Loucy (cell line): ENCODE measurements at regions not wholly inside any gene's neighbourhood (a gene's known extent, or its start where the extent isn't known, plus 50 kb on each side); places are given as distances from the start of the nearest gene placed in this dataset.

Experiments used
- EZH2phosphoT487 ChIP-seq: fragments of 200-600 bp; IDR thresholded peaks from 2 replicates; pipeline ENCODE4 v1.6.1; 2018; ENCODE audit warnings: antibody characterized with exemption, mild to moderate bottlenecking, moderate library complexity, borderline replicate concordance
- TF ChIP-seq, protein P1 (sequence below): fragments of 200-600 bp; sonication (generic); conservative IDR thresholded peaks from 2 replicates; pipeline ENCODE4 v1.5.1; 2014; ENCODE audit warnings: mild to moderate bottlenecking, antibody characterized with exemption, low read length

DNA sequence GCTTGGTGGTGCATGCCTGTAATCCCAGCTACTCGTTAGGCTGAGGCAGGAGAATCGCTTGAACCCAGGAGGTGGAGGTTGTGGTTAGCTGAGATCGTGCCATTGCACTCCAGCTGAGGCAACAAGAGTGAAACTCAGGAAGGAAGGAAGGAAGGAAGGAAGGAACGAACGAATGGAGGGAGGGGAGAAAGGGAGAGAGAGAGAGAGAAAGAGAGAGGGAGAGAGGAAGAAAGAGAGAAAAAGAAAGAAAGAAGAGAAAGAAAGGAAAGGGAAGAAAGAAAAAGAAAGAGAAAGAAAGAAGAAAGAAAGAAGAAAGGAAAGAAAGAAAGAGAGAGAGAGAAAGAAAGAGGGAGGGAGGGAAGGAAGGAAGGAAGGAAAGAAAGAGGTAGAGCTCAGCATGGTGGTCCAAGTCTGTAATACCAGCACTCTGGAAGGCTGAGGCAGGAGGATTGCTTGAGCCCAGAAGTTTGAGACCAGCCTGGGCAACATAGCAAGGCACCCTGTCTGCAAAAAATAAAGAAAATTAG, 81.9 kb downstream of the P2RY1 start:
- TF ChIP-seq, protein P1, sequence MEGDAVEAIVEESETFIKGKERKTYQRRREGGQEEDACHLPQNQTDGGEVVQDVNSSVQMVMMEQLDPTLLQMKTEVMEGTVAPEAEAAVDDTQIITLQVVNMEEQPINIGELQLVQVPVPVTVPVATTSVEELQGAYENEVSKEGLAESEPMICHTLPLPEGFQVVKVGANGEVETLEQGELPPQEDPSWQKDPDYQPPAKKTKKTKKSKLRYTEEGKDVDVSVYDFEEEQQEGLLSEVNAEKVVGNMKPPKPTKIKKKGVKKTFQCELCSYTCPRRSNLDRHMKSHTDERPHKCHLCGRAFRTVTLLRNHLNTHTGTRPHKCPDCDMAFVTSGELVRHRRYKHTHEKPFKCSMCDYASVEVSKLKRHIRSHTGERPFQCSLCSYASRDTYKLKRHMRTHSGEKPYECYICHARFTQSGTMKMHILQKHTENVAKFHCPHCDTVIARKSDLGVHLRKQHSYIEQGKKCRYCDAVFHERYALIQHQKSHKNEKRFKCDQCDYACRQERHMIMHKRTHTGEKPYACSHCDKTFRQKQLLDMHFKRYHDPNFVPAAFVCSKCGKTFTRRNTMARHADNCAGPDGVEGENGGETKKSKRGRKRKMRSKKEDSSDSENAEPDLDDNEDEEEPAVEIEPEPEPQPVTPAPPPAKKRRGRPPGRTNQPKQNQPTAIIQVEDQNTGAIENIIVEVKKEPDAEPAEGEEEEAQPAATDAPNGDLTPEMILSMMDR: no peak
- TF ChIP-seq EZH2phosphoT487: no peak
